GM12873 (cell line): ENCODE measurements at regions not wholly inside any gene's neighbourhood (a gene's known extent, or its start where the extent isn't known, plus 50 kb on each side); places are given as distances from the start of the nearest gene placed in this dataset.

ENCODE experiments used
- TF ChIP-seq, protein P1 (sequence below): IDR thresholded peaks from 2 replicates; pipeline ENCODE4 v1.5.1; 2012; ENCODE audit warnings: low read depth, mild to moderate bottlenecking, moderate library complexity, low read length, control low read depth; ENCODE audit not compliant: insufficient read depth; ENCODE audit errors: missing control alignments

DNA sequence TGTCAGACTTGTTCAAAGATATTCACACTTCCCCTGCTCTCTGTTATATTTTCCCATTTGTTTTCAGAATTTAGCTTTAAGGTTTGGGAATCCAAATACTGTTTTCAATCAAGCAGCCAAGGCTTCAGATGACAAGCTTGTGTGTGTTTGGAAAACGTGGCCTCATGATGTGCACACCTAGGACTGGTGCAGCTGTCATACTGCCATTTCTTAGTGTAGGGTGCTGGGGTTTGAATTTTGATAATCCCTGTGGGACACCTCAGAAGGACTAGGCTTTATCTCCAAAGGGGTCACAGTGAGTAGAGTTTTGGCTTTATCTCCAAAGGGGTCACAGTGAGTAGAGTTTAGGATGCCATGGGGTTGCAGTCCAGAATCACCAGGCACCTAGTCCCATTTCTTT lies 65.3 kb upstream of the JAG1 start:
- TF ChIP-seq, protein P1, sequence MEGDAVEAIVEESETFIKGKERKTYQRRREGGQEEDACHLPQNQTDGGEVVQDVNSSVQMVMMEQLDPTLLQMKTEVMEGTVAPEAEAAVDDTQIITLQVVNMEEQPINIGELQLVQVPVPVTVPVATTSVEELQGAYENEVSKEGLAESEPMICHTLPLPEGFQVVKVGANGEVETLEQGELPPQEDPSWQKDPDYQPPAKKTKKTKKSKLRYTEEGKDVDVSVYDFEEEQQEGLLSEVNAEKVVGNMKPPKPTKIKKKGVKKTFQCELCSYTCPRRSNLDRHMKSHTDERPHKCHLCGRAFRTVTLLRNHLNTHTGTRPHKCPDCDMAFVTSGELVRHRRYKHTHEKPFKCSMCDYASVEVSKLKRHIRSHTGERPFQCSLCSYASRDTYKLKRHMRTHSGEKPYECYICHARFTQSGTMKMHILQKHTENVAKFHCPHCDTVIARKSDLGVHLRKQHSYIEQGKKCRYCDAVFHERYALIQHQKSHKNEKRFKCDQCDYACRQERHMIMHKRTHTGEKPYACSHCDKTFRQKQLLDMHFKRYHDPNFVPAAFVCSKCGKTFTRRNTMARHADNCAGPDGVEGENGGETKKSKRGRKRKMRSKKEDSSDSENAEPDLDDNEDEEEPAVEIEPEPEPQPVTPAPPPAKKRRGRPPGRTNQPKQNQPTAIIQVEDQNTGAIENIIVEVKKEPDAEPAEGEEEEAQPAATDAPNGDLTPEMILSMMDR: no peak

DNA sequence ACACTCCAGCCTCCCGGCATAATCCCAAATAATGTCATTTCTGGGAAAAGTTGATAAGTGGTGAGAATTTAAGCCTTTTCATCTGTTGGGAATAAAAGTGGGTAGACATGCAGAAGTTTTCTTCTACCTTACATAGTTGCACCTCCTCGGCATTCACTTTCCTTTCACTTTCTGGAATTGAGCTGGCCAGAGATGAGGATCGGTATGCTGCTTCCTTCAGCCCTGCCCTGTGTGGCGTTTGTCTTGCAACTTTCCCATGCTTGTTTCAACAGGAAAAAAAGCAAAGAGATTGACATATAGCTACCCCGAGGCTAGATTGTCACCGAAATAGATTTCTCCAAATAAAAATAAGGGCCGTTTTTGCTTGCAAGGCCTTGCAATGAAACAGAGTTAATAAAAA lies 65.8 kb upstream of the JAG1 start:
- TF ChIP-seq, protein P1: no peak

DNA sequence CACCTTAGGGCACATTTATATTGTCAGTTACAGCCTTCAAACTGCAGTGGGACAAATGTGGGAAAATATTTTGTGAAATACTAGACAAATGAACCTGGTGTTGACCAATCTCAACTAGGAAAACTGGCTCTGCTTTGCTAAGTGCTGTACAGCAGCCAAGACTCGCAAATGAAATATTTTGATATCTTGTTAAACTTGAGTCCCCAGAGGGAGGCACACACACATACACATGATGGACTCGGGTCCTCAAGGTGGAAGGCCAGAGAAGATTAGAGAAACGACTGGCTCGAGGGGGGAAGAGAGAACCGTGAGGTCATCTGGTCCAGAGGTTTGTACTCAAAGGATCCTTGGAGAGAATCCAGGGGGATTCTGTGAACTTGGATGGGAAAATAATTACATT lies 67.3 kb upstream of the JAG1 start:
- TF ChIP-seq, protein P1: no peak

DNA sequence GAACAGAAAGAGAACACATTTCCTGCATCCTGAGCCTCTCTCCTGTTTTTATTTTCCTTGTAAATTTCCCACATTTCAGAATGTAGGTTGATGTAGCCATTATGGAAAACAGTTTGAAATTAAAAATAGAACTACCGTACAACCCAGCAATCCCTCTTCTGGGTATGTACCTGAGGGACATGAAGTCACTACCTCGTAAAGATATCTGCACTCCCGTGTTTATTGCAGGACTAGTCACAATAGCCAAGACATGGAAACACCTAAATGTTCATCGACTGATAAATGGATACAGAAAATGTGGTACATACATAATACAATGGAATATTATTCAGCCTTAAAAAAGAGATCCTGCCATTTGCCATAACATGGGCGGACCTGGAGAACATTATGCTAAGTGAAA lies 72.0 kb upstream of the JAG1 start:
- TF ChIP-seq, protein P1: no peak

DNA sequence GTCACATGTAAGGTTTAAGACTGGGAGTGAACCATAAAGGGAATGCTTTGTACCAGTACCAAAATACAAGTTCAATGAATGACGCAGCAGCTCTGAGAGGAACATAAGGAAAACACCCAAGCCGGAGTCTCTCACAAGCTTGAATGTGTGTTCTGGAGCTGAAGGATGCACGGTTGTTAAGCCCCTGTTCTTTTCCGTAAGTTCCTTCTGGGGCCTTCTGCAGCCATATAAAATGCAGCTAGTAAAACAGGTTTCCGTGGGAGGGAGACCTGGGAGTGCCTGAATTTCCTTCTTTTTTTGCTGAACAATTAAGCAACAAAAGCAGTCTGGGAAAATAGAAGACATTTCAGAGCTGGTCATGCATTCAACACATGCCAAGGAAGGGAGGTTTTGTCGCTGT lies 73.2 kb upstream of the JAG1 start:
- TF ChIP-seq, protein P1: no peak

DNA sequence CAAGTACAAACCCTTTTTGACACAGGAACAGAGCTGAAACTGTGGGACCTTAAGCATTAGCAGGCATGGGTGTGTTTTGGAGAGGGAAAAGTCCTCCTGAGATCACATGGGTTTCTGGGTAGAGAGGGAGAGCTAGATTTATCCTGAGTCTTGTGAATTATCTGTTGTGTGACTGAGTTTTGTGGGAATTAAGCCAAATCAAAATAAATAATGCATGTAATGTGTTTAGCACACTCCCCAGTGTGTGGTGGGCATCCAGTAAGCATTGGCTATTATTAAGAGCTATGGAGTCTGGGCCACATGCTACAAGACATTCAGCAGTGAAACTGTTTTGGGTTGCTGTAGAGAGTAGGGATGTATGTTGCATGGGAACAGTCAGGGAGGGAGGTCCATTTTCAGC lies 75.3 kb upstream of the JAG1 start:
- TF ChIP-seq, protein P1: no peak

DNA sequence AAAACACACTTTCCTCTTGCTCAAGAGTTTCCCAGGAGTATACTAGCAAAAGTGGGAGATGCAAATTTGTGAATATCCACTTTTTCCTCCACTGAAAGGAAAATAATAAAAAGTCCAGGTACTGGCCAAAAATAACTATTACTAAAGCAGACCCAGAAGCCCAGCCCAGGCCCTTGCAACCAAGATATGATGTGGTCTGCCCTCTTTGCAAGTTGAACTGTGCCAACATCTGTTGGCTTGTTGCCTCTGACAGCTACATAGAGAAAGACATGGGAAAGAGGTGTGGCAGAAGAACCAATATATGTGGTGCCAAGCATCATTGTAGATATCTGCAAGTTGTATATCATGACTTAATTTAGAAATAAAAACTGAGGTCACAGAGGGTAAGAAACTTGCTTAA lies 78.4 kb upstream of the JAG1 start:
- TF ChIP-seq, protein P1: no peak
